Endometrium (tissue), 2 donors: ENCODE measurements at regions not wholly inside any gene's neighbourhood (a gene's known extent, or its start where the extent isn't known, plus 50 kb on each side); places are given as distances from the start of the nearest gene placed in this dataset.

Experiments used
- FAIRE-seq: peaks from 2 replicates; lab custom pipeline; 2012; peaks lifted over from hg19 to GRCh38; lab: Jason Lieb, UNC
- donor health status: control.
- donor health status: control.

- FAIRE-seq = no peak
Observed at GRCh38 chr13:23983671-23984070, 86.4 kb upstream of the C1QTNF9B start.

DNA sequence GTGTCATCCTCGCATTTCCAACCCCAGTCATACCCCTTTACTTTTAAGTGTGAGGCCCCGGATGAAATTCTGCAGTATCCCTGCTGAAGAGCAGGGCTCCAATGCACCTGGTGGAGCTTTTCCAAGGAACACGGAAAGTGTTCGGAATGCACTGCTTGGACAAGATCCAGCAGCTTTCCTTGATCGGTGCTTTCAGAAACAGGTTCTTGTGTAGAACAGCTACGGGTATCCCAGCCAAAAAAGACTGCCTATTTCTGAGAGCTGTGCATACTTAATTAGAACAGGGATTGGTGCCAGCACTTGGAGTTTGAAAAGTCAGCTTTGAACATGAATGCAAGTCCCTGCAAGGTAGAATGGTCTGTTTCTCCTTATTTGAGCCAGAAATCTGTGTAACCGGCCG is 87.2 kb upstream of the C1QTNF9B start:
- no peak for FAIRE-seq

GRCh38 chr13:23985060-23985459 is 87.8 kb upstream of the C1QTNF9B start:
- no peak for FAIRE-seq

- FAIRE-seq = no peak
Observed at GRCh38 chr13:23985839-23986238, 88.5 kb upstream of the C1QTNF9B start.

GRCh38 chr13:23986619-23987018 is 89.3 kb upstream of the C1QTNF9B start:
- FAIRE-seq = no peak

DNA sequence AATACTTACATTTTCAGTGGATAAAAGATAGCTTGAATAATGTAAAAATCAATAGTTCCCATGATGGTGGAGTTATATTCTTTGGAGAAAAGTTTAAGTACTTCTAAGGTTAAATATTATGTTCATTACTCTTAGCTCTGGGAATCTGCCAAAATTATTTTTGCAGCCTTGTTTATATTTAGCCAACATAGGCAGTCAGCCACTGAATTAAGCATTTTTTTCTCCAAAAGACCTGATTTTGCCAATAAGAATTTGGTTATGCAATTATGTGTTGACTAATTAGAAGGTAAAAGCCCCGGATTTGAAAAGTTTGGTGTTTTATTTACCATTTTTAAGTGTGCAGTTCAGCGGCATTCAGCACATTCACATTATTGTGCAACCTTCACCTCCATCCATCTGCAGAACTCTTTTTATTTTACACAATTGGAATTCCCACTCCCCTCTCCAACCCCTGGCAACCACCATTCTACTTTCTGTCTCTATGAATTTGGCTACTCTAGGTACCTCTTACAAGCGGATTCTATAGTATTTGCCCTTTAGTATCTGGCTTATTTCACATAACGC is 90.1 kb upstream of the C1QTNF9B start:
- FAIRE-seq = no peak

DNA sequence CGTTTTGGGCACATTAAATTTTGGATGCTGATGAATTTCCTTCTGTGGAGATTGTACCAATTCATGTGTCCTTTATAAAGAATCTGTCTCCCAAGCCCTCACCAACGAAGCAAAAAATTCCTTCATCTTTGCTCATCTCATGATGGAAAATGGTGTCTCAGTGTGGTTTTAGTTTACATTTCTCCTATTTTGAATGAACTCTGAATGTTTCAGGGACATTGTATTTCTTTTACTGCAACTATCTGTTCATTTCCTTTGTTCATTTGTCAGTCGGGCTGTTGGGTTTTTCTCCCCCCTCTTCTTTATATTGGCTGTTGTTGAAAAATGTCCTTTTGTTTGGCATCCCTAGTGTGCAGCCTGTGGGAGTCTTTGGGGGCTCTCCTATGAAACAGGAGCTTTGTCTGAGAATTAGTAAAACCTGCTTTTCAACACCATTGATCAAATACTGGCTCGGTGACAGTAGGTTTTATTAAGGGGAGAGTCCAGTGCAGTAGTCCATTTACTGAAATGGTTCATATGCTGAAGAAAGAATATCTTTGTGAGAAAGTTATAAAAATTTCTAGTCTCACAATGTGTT is 91.3 kb upstream of the C1QTNF9B start:
- no peak for FAIRE-seq

- no peak for FAIRE-seq
Observed at GRCh38 chr13:23990455-23990854, 93.2 kb upstream of the C1QTNF9B start.

DNA sequence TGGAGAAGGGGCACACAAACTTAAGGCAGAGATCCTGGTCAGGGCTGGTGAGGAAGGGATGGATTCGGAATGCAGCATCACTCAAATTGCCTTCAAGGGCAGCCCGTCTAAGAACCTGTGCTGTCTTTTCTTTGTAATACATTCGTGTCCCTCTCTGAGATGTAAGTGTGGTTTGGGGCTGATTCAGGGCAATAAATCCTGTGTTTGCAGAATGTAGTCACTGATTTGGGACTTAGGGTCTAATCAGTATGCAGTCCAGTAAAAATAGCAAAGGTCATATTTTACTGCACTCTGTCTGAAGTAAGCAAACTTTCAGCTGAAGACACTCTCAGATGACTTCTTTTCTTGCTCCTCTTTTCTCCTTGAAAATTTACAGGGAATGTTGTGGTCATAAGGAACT is 93.8 kb upstream of the C1QTNF9B start:
- no peak for FAIRE-seq

DNA sequence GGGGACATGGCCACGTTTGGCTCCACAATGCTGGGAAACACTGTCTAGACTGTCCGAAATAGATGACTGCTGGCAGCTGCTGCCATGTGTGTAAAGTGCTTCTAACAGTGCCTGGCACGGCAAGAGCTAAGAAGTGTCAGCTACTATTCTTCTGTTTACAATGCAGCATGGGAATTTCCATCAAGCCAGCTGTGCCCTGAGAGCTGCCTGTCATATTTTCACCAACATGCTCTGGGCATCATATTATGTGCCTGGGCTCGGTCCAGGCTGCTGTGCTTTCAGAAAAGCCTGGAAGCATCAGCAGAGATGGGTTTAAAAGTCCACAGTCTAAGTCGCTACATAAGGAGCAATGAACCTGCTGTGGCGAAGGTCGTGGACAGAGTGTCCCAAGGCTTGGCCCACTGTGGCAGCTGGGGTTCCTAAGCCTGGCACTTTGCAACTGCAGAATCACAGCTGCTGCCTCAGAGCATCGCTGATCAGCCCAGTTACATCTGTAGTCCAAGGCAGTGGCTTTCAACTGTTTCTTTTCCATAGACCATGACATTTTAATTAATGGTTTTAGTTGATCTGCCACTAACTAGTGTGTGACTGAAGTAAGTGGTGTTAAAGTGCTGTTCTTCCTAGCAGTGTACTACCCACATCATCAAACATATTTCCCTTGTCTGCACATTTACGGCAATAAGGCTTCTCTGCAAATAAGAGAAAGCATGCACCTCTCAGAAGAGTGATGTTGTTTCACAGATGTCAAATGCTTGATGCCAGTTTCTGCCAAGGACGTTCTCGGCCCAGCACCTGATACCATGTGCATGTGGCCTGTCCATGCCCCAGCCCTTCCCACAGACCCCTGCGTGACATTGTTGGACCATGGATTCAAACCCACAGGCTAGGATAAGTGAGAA is 95.7 kb upstream of the C1QTNF9B start:
- no peak for FAIRE-seq

DNA sequence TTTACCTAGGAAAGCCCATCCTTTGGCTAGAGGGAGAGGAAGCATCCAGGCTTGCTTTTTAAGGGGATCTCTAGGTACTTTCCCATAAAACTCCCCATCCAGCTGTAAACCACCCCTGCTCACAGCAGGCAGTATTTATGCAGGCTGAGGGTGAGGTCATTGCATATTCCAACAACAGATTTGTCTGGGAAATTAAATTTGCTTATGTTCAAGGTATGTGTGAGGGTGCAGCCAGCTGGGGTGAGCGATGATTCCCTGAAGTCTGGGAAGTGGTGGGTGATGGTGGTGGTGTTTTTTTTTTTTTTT is 96.3 kb upstream of the C1QTNF9B start:
- no peak for FAIRE-seq

- FAIRE-seq = no peak
Observed at GRCh38 chr13:23995283-23996073, 98.2 kb upstream of the C1QTNF9B start.

DNA sequence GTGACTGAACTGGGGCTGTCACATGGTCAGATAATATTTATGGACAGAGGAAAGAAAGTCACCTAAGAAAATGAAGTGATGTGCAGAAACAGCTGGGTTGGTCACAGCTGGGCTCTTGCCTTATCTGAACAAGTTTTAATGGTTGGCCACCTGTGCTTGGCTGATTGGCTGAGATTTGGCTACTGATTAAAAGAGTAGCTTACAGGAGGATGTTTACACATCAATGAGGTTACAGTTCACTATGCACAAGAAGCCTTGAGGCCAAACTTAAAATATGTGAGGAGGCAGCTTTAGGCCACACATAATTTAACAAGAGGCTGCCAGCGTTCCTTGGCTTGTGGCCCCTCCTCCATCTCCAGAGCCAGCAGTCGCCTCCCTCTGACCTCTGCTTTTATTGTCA is 99.2 kb upstream of the C1QTNF9B start:
- no peak for FAIRE-seq

DNA sequence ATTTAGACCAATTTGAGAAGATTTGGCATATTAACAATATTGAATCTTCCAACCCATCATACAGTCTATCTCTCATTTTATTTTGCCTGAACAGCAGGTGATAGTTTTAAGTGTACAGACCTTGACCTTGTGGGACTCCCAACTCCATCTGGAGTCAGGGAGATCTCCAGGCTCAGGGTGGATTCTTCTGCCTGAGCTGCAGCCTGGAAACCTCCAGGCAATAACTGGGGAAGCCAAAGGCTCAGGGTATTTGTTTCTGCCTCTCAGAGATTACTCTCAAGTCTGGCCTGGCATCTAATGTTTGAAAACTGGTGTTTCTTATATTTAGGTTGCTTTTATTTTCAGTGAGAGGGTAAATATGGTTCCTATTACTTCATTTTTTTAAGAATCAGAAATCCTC is 102.1 kb upstream of the C1QTNF9B start:
- no peak for FAIRE-seq

GRCh38 chr13:24002206-24002815 is 105.0 kb upstream of the C1QTNF9B start:
- FAIRE-seq = no peak

GRCh38 chr13:24004142-24004899 is 107.0 kb upstream of the C1QTNF9B start:
- FAIRE-seq = no peak

- no peak for FAIRE-seq
Observed at GRCh38 chr13:24004971-24005370, 107.7 kb upstream of the C1QTNF9B start.

DNA sequence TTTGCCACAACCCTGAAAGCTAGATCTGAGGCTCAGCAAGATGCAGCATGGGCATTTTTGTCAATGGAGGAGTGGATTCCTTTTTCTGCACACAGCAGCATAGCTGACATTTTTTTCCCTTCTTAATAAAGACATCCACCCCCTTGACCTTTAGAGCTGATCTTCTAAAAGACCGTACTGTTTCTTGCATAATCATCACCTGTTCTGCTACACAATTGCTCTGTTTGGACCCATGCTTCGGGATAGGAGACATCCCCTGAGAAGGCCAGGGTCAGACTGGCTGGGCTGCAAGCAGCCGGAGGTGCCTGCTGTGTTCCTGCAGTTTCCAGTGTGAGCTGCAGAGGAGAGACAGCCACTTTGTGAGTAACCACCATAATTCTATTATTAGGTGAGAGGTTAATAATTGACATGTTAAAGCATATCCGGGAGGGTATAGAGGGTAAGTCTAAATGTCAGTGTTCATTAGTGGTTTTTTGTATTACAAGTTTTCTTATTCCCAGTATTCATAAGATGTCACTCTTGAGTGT is 108.5 kb upstream of the C1QTNF9B start:
- FAIRE-seq = no peak

GRCh38 chr13:24006520-24007248 is 109.4 kb upstream of the C1QTNF9B start:
- no peak for FAIRE-seq

GRCh38 chr13:24007979-24008620 is 110.8 kb upstream of the C1QTNF9B start:
- FAIRE-seq = no peak
